DND-41 (cell line): ENCODE measurements at regions not wholly inside any gene's neighbourhood (a gene's known extent, or its start where the extent isn't known, plus 50 kb on each side); places are given as distances from the start of the nearest gene placed in this dataset.
"Not testable (repeated sequence)": the region's sequence is repeated elsewhere in the genome, so short reads cannot be mapped to it uniquely, and the experiment has no call there.

Experiments
- ATAC-seq: fragments of 200-7000 bp; cut with Tn5 transposase; 3 replicates; pipeline ENCODE4 v1.9.1; 2021; ENCODE audit warnings: low read depth; ENCODE audit not compliant: insufficient read depth
- DNase-seq: peaks from one replicate; pipeline ENCODE4 v3.0.0-alpha.2; 2020
- H2AFZ ChIP-seq: 2 replicates; pipeline ENCODE4 v1.6.0; 2012; ENCODE audit warnings: low read depth, low read length
- H3K27ac ChIP-seq: 2 replicates; pipeline ENCODE4 v1.5.1; 2012; ENCODE audit warnings: low read length, inconsistent platforms
- H3K27me3 ChIP-seq: fragments of 200-600 bp; sonication (generic); 2 replicates; pipeline ENCODE4 v1.6.0; 2012; ENCODE audit warnings: low read length, mild to moderate bottlenecking, inconsistent platforms; ENCODE audit not compliant: insufficient read depth, poor library complexity
- H3K36me3 ChIP-seq: 2 replicates; pipeline ENCODE4 v1.5.1; 2012; ENCODE audit warnings: low read length, inconsistent platforms; ENCODE audit not compliant: insufficient read depth
- H3K4me1 ChIP-seq: 2 replicates; pipeline ENCODE4 v1.5.1; 2012; ENCODE audit warnings: mild to moderate bottlenecking, low read length; ENCODE audit not compliant: insufficient read depth
- H3K4me2 ChIP-seq: 2 replicates; pipeline ENCODE4 v1.6.0; 2012; ENCODE audit warnings: mild to moderate bottlenecking, moderate library complexity, low read length, inconsistent platforms; ENCODE audit not compliant: insufficient read depth
- H3K4me3 ChIP-seq, 2 experiments: fragments of 200-600 bp in 1 of 2; shearing (Covaris generic) in 1 of 2; 2 replicates each; pipeline ENCODE4 v1.5.1; 2012 to 2016; ENCODE audit warnings: inconsistent platforms in 2 of 2, low read length in 2 of 2, mild to moderate bottlenecking in 2 of 2, low read depth in 1 of 2, moderate library complexity in 1 of 2
- H3K79me2 ChIP-seq: 2 replicates; pipeline ENCODE4 v1.6.0; 2012; ENCODE audit warnings: low read length, inconsistent platforms; ENCODE audit not compliant: insufficient read depth
- H3K9ac ChIP-seq: 2 replicates; pipeline ENCODE4 v1.6.0; 2012; ENCODE audit warnings: low read depth, mild to moderate bottlenecking, inconsistent platforms, low read length, moderate library complexity
- H3K9me3 ChIP-seq: 2 replicates; pipeline ENCODE4 v1.5.1; 2012; ENCODE audit warnings: low read length, moderate library complexity, mild to moderate bottlenecking, inconsistent platforms; ENCODE audit not compliant: insufficient read depth, severe bottlenecking
- H4K20me1 ChIP-seq: 2 replicates; pipeline ENCODE4 v1.6.0; 2012; ENCODE audit warnings: low read length; ENCODE audit not compliant: insufficient read depth
- CTCF ChIP-seq: IDR thresholded peaks from 2 replicates; pipeline ENCODE4 v1.5.1; 2012; ENCODE audit warnings: borderline replicate concordance, low read length, moderate library complexity, mild to moderate bottlenecking; ENCODE audit not compliant: poor library complexity, severe bottlenecking; ENCODE audit errors: extremely low read depth
- EZH2 ChIP-seq: IDR thresholded peaks from 3 replicates; pipeline ENCODE4 v1.6.1; 2012; ENCODE audit warnings: borderline replicate concordance, low read depth, mild to moderate bottlenecking, moderate library complexity, low read length, inconsistent platforms; ENCODE audit not compliant: severe bottlenecking

- Histone ChIP-seq H3K27me3 (no peaks in the 10 kb centered on the region), H3K79me2 (no peaks in the 10 kb centered on the region), H3K9me3 (no peaks in the 10 kb centered on the region), H3K4me3 (no peak overlapping the region), H3K27ac (no peak overlapping the region), H3K4me1 (no peaks in the 10 kb centered on the region), H4K20me1 (no peaks in the 10 kb centered on the region), H3K36me3 (no peaks in the 10 kb centered on the region), H3K9ac (no peak overlapping the region), H3K4me2 (no peak overlapping the region), H2AFZ (no peak overlapping the region)
- no peak for TF ChIP-seq CTCF
- no peak for TF ChIP-seq EZH2
- DNase-seq (no peak), ATAC-seq (no peak)
These were observed 751.3 kb downstream of the ZNF385D start for GRCh38 chr3:20999661-21000060.

GRCh38 chr3:20997183-20997582 lies 753.8 kb downstream of the ZNF385D start:
- Histone ChIP-seq H2AFZ (no peak overlapping the region), H3K36me3 (no peaks in the 10 kb centered on the region), H3K27me3 (no peaks in the 10 kb centered on the region), H3K4me2 (no peak overlapping the region), H3K4me3 (no peak overlapping the region), H3K4me1 (no peaks in the 10 kb centered on the region), H3K9ac (no peak overlapping the region), H3K27ac (no peak overlapping the region), H3K9me3 (no peaks in the 10 kb centered on the region), H3K79me2 (no peaks in the 10 kb centered on the region), H4K20me1 (no peaks in the 10 kb centered on the region)
- no peak for TF ChIP-seq EZH2
- TF ChIP-seq CTCF = no peak
- DNase-seq (no peak), ATAC-seq (no peak)

DNA sequence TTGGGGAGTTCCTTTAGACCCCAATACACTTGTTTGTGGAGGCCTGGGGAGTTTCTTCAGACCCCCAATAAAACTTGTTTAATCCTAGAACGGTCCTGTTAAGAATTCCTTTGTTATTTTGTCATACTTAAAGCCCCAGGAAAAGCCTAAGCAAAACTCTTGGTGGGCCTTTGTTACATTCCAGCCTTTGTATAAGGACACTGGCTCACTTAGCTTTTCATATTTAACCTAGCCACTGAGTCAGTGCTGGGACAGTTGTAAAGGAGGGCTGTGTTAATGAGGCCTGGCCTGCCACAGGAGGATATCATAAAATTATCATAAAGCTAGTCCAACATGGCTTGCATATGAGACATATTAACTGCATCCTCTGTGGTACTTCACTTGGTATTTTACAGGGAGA lies 760.1 kb downstream of the ZNF385D start:
- no peak overlapping the region for H3K4me2 ChIP-seq
- H4K20me1 ChIP-seq = no peaks in the 10 kb centered on the region
- no peaks in the 10 kb centered on the region for H3K36me3 ChIP-seq
- ATAC-seq (no peak), DNase-seq (no peak)
- no peak overlapping the region for H3K9ac ChIP-seq
- no peaks in the 10 kb centered on the region for H3K4me1 ChIP-seq
- no peak overlapping the region for H3K4me3 ChIP-seq
- no peak overlapping the region for H3K27ac ChIP-seq
- H3K9me3 ChIP-seq = no peaks in the 10 kb centered on the region
- no peak for TF ChIP-seq CTCF
- no peak for TF ChIP-seq EZH2
- no peak overlapping the region for H2AFZ ChIP-seq
- H3K27me3 ChIP-seq = no peaks in the 10 kb centered on the region
- H3K79me2 ChIP-seq = no peaks in the 10 kb centered on the region

GRCh38 chr3:20989653-20990052 lies 761.4 kb downstream of the ZNF385D start:
- H3K27ac ChIP-seq, H2AFZ ChIP-seq, H3K4me1 ChIP-seq, H3K9ac ChIP-seq, ATAC-seq, H3K36me3 ChIP-seq, DNase-seq, H4K20me1 ChIP-seq, H3K4me2 ChIP-seq, H3K27me3 ChIP-seq, H3K9me3 ChIP-seq, H3K4me3 ChIP-seq, H3K79me2 ChIP-seq: not testable (repeated sequence)
